CD1c-positive myeloid dendritic cell (primary cell): ENCODE measurements at regions not wholly inside any gene's neighbourhood (a gene's known extent, or its start where the extent isn't known, plus 50 kb on each side); places are given as distances from the start of the nearest gene placed in this dataset.

Experiments used
- DNase-seq: peaks from one replicate; pipeline ENCODE4 v3.0.0-alpha.2; 2016; ENCODE audit errors: extremely low spot score

DNA sequence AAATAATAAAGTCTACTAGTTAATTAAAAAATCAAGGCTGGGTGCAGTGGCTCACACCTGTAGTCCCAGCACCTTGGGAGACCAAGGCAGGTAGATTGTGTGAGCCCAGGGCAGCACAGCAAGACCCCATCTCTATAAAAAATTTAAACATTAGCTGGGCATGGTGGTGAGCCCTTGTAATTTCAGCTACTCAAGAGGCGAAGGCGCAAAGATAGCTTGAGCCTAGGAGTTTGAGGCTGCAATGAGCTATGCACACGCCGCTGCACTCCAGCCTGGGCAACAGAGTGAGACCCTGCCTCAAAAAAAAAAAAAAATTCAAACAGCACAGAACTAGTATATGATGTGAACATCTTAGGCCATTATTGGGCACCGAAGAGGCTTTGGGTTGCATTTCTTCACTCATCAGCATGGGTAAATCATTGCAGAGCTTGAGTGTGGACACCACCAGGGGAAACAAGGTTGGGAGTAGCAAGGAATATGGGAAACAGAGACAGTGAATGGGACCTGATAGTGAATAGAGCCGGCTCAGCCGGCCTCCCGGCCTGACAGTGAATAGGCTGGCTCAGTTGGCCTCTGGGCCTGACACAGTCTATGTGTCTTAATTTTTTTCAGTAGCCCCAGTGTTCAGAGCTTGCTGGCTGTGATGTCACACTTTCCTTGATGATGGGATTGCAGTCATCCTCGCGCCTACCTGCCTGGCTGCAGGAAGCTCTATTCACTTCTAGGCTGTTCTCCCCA is 89.1 kb upstream of the ERRFI1 start:
- no peak for DNase-seq

DNA sequence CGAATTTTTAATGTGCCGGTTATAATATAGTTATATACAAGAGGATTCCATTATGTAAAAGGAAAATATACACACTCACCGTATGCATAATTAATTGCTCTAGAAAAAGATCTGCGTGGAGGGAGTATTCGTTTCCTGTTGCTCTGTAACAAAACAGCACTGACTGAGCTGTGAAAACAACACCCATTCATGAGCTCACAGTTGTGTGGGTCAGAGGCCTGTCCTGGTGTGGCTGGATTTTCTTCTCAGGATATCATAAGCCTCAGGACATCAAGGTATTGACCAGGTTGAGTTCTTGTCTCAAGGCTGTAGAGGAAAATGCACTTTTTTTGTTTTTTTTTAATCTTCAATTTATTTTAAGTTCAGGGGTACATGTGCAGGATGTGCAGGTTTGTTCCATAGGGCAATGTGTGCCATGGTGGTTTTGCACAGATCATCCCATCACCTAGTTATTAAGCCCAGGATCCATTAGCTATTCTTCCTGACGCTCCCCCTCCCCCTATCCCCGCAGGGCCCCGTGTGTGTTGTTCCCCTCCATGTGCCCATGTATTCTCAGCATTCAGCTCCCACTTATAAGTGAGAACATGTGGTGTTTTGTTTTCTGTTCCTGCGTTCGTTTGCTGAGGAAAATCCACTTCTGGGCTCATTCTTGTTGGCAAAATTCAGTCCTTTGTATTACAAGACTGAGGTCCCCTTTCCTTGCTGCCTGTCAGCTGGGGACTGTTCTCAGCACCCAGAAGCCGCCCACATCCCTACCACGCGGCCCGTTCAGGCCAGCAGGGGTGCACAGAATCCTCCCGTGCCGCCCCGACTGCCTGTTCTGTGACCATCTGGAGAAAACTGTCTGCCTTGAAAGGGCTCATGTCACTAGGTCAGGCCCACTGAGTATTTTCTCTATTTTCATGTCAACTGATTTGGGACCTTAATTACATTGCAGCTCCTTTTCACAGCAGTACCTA is 87.4 kb upstream of the ERRFI1 start:
- DNase-seq: no peak

DNA sequence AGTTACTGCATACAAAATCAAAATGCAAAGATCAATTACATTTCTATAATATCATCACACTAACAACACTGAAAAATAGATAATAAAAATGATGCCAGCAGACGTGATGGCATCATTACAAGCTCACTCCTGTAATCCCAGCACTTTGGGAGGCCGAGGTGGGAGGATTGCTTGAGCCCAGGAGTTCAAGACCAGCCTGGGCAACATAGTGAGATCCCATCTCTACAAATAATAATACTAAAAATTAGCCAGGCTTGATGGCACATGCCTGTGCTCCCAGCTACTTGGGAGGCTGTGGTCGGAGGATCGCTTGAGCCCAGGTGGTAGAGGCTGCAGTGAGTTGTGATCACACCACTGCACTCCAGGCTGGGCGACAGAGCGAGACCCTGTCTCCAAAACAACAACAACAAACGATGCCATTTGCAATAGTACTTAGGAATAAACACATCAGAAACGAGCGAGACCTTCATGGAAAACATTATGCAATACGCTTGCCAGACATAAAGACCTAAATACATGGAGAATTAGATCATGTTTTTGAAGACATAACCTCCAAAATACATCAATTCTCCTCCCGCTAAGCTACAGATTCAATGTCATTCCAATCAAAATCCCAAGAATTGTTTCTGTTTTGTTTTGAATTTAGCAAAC is 86.6 kb upstream of the ERRFI1 start:
- DNase-seq: no peak

DNA sequence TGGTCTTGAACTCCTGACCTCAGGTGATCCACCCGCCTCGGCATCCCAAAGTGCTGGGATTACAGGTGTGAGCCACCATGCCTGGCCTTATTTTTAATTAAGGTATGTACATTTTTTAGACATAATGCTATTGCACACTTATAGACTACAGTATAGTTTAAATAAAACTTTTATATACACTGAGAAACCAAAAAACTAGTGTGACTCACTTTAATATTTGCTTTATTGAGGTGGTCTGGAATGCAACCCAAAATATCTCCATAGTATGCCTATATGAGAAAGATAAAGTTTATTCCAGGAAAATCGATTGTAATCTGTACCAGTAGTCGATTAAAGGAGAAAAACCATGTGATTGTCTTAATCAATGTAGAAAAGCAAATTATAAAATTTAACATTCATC is 85.5 kb upstream of the ERRFI1 start:
- no peak for DNase-seq

DNA sequence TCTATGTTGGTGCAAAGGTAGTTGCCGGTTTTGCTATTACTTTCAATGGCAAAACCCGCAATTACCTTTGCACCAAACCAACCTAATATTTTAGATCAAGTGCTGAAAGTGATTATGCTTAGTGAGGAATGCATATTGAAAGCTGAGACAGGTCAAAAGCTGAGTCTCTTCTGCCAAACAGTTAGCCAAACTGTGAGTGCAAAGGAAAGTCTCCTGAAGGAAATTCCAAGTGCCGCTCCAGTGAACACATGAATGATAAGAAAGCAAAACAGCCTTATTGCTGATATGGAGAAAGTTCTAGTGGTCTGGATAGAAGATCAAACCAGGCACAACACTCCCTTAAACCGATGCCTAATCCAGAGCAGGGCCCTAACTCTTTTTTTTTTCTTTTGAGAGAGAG is 83.1 kb upstream of the ERRFI1 start:
- DNase-seq: no peak

DNA sequence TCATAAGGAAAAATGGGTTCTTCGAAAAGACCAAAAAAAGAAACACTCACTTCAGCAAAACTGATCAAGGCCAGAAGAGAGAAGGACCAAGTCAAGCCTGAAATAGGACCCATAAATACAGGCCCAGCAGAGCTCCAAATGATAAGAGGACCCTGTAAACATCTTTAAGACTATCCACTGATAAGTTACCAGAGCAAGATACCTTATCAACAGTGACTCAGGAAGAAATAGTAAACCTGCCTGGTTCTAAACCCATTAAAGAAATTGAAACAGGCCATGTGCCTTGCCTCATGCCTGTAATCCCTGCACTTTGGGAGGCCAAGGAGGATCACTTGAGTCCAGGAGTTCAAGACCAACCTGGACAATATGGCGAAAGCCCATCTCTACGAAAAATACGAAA is 81.8 kb upstream of the ERRFI1 start:
- DNase-seq: no peak

DNA sequence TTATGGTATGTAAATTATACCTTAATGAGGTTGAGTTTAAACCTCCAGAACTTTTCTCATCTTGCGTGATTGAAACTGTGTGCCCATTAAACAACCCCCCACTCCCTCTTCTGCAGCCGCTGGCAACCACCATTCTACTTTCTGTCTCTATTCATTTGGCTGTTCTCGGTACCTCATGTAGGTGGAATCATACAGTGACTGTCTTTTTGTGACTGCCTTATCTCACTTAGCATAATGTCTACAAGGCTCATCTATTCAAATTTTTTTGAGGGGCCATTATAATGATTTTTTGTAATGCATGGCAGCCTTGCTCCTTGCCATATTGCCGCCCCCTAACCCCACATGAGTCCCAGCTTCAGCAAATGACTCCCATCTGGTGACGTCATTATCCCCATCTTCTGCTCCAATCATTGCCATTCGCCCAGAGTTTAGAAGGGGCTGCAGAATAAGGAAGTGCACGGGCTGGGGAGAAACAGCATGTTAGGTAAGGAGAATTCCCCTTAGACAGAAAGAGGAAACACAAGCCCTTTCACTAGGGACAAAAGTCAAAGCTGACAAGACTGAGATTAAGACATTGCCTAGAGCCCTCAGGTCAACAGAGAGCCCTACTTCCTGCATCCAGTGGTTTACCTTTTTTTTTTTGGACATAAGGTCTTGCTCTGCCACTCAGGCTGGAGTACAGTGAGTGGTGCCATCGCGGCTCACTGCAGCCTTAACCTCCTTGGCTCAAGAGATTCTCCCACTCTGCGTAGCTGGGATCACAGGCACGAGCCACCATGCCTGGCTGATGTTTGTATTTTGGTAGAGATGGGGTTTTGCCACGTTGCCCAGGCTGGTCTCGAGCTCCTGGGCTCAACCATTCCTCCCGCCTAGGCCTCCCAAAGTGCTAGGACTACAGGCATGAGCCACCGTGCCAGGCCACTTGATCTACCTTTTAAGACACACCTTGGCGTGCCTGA is 78.4 kb upstream of the ERRFI1 start:
- DNase-seq: peak; percentile 80

DNA sequence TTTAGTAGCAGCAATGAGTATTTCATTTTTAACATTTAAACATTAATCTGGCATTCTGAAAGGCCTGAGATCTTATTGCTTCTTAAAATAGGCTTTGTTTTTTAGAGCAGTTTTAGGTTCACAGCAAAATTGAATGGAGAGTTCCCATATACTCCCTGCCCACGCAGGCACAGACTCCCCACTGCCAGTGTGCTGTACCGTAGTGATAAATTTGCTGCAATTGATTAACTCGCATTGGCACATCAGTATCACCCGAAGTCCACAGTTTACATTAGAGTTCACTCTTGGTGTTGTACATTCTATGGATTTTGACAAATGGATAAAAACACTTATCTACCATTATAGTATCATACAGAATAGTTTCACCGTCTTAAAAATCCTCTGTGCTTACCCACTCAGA is 71.8 kb upstream of the ERRFI1 start:
- DNase-seq: no peak

DNA sequence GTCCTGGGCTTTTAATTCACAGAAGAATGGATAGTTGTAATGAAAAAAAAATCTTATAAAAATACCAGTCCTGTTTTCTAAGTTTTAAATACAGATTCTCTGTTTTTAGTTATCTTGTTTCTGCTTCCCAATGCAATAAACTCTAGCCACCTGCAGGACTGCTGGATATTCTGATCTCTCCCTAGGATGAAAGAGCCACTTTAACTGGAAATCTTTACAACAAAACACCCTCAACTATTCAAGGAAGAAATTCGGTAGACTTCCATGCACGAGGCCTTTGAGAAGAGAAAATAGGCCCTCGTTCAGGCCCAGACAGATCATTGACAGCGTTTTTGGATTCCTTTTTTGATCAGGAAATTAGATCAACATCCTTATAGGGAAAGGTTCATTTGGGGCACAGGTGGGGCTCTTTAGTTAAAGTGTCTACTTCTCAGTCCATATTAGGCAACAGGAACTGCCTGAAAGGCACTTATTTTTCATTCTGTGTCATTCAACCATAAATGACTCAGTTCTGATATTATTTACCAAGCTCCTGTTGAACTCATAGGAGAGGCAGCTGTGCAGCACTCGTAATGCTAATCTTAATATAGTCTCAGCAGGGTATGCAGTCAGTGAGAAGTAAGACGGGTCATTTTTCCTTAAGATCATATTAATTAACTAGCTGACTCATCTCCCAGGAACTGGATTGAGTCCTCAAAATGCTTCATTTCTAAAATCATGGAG is 71.1 kb upstream of the ERRFI1 start:
- peak; percentile 86 for DNase-seq

DNA sequence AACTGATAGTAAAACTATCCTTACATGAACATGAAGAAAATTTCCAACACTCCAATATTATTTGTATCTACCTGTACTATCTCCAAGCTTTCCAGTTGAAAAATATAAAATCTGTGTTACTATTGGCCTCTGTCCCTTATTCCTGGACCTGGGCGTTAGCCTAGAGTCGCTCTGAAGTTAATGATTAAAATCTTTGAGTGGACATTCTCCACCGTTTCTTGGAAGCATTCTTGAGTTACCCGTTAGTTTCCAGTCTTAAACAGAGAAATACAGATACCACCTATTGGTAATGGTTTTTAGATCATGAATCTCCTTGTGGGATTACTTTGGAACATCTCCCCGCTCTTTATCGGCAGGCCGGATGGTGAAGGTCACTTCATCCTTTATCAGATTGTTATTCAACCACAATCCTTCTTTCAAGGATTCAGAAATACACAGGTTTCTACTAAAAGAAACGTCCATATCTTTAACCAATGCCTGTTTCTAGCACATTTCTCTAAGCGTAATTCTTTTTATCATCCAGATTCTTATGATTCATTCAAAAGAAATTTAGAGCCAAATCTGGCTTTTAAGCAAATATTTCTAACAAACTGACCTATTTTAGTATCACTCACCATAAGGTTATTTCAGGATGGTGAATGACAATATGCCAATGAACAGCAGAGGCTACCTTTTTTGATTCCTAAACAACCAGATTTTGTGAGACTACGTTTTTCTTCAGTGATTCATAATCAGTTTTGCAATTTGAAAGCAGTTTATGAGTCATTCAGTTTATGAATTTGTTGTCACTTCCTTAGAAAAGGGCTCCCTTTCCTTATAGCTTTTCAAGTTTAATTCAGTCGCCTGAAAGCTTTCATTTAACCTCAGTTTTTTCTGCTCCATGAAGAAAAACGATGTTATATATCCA is 70.2 kb upstream of the ERRFI1 start:
- peak; percentile 88 for DNase-seq

DNA sequence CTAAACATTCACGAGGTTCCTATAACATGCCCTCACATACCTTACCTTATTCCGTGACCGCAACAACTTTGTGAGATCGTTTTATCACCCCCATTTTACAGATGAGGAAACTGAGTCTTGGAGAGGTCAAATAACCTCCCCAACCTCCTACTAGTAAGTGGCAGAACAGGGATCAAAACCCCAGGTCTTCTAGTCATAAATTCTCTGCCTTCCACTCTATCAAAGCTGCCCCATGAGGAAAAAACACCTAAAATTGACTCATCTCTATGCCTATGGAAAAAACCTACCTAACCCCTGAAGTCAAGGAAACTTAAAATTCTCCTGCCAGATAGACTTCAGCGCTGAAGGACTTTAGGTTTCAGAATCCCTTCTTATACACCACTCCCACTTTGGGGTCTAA is 69.5 kb upstream of the ERRFI1 start:
- no peak for DNase-seq

DNA sequence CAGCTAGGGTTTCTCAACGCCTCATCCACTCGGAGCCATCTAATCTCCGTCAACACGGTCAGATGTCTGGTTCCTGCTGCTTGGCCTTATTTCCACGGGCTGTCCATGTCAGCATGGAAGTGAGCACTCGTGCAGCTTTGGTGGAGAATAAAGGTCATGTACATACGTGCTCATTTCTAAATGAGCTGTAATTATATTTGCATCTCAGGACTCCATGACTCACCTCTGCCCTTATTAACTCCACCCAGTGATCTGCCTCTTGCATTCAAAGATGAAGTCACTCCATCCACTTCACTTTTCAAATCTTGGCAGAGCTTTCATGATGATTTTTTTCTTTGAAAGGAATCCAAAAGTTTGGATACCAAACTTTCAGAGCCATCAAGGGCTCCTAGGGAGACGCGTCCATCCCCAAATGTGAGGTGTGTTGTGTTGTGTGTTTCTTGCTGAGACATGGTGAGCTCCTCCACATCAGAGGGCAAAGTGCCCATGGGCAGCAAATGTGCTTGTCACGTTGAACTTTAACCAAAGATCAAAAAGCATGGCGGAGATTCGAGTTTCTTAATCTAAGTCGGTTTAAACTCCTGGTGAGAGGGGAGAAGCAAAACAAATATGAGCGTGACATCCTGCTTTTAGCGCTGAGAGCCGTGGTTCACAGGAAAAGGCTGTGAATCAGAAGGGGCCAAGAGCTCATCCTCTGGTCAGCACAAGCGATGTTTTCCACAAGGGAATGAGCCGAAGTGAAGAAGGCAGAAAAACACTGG is 68.6 kb upstream of the ERRFI1 start:
- peak; percentile 53 for DNase-seq

DNA sequence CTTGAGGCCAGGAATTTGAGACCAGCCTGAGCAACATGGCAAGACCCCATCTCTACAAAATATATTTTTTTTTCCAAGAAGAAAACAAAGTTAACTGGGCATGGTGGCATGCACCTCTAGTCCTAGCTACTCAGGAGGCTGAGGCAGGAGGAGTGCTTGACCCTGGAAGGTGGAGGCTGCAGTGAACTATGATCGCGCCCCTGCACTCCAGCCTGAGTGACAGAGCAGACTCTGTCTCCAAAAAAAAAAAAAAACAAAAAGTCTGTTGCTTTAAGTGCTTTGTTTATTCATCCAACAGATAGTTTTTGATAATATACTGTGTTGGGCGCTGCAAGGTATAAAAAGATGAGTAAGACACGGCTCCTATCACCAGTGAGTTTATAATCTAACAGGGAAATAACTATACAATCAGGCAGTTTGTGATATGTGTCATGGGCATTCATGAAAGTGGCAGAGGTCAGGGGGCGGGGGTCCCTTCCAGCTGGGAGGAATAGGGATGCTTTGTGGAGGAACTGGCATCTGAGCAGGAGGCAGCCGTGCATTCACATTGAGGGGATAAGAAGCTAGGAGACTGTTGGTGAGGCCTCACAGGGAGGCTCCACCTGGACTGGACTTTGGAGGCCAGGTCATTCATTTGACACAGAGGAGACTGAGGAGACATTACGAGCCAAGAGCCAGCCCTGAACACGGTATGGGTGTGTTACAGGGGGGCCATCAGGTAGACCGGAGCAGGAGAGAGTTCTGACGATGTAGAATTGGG is 67.3 kb upstream of the ERRFI1 start:
- DNase-seq: no peak

DNA sequence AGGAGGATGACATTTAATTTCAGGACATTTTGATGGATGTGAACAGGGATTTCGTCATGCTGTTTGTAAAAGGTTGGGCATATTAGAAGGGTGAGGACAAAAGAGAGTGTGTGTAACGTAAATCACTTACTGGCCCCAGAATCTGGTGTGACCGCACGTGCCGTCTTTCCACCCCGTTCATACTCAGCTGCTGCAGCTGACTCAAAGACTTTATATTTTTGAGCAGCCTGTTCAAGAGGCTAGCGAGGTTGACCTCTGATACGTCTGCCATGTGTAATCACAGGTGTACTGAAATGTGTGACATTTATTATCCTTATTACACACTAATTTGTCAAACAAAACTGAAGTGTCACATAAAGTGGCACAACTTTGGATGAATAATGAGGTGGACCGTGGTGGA is 66.5 kb upstream of the ERRFI1 start:
- DNase-seq: no peak

DNA sequence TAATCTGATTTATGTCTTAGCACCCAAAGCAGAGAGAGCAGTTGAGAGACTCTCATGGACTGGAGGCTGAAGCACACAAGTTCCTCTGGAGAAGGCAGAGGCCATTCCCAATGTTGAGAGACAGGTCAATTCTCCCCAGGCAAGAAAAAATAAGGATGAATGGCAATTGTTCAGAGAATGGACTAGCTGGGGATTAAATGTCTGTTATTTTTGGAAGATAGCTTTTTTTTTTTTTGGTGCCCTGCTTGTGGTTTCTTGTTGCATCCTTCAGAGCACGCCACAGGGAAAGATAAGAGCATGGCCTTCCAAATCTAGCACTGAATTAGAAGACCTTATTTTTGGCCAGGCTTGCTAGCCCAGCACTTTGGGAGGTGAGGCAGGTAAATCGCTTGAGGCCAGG is 65.6 kb upstream of the ERRFI1 start:
- DNase-seq: no peak

DNA sequence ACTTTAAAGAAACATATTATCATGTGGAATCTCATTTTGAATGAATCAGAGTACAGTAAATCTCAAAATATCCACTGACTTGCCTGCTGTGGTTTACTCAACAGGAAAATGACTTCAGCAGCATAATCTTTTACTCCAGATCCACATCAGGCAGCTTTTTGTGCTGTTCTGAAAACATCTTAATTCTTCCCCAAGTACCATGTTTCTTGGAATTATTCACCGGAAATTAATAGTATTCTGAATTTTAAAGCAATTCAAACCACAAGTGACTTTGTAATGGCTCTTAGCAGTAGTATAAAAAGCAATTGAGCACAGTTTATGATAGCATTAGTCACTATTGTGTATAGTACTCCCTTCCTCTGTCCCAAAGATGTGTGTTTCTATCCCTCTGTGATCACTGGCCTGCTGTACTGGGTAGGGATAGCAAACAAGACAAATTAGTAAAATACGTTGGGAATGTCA is 64.2 kb upstream of the ERRFI1 start:
- no peak for DNase-seq

DNA sequence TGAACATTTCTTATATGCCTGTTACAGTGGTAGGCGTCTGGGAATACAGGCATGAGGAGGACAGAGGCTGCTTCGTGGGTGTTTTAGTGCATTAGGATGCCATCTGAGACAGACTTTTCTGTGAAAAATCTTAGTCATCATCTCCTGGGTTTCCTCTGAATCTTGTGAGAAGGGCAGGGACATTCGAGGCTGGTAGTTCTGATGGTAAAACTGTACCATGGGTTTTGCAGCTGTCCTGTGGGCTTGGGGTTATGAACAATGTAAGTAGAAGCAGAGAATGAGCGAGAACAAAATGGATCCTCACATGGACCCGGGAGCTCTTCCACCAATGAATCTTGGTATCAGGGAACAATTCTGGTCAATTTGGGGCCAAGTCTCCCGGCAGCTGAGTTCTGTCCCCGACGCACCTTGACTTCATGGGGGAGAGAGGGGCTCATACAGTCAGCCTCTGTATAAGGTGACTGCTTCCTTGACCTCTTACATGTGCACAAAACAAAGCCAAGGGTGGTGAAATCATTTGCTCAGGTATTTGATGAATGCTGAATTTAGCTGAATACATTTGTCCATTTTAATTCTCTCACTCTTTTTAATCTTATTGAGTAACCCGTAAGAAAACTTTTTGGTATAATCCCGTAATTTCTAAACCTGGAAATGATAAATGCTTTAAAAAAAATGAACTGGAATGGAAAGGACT is 63.6 kb upstream of the ERRFI1 start:
- peak; percentile 24 for DNase-seq
